WTC11 (cell line): ENCODE measurements at regions not wholly inside any gene's neighbourhood (a gene's known extent, or its start where the extent isn't known, plus 50 kb on each side); places are given as distances from the start of the nearest gene placed in this dataset.

ENCODE experiments used
- ATAC-seq: fragments of 200-7000 bp; cut with Tn5 transposase; 2 replicates; pipeline ENCODE4 v1.10.0; 2021; ENCODE audit warnings: mild to moderate bottlenecking, moderate library complexity
- CTCF ChIA-PET: fragments of 300-600 bp; sonication (Branson Sonifier 250); formaldehyde crosslinking; loops from one replicate; lab custom pipeline; 2021; ENCODE audit warnings: antibody characterized with exemption; lab: Charles Lee
- POLR2A ChIA-PET: fragments of 350-600 bp; sonication (Branson Sonifier 250); formaldehyde crosslinking; loops from one replicate; lab custom pipeline; 2021; ENCODE audit warnings: antibody characterized with exemption; lab: Charles Lee
- DNase-seq: peaks from one replicate; pipeline ENCODE4 v3.0.0; 2021; ENCODE audit warnings: low spot score
- H3K27ac Mint-ChIP-seq: 2 replicates; pipeline ENCODE4 v1.8.0; 2021; ENCODE audit warnings: mixed read lengths
- H3K27me3 Mint-ChIP-seq: 2 replicates; pipeline ENCODE4 v1.8.0; 2021; ENCODE audit warnings: low read depth, mild to moderate bottlenecking, moderate library complexity, mixed read lengths
- H3K36me3 Mint-ChIP-seq: 2 replicates; pipeline ENCODE4 v1.8.0; 2021; ENCODE audit warnings: mixed read lengths
- H3K4me1 Mint-ChIP-seq: 2 replicates; pipeline ENCODE4 v1.8.0; 2022; ENCODE audit warnings: mixed read lengths
- H3K4me3 Mint-ChIP-seq: 2 replicates; pipeline ENCODE4 v1.8.0; 2021; ENCODE audit warnings: mild to moderate bottlenecking, moderate library complexity, mixed read lengths
- H3K9me3 Mint-ChIP-seq: 2 replicates; pipeline ENCODE4 v1.8.0; 2021; ENCODE audit warnings: mixed read lengths
- AFF4 ChIP-seq: sonication (generic); formaldehyde crosslinking; IDR thresholded peaks from 2 replicates; pipeline ENCODE4 v1.8.1; 2023; ENCODE audit warnings: mild to moderate bottlenecking, missing genetic modification reagents, borderline replicate concordance
- AR ChIP-seq: fragments of 250-450 bp; sonication (Bioruptor Pico); IDR thresholded peaks from 2 replicates; pipeline ENCODE4 v1.9.0; 2021; ENCODE audit warnings: mild to moderate bottlenecking
- FOXP4 ChIP-seq: sonication (generic); formaldehyde crosslinking; IDR thresholded peaks from 2 replicates; pipeline ENCODE4 v1.8.0; 2022; ENCODE audit warnings: mild to moderate bottlenecking, missing genetic modification reagents
- IRF1 ChIP-seq: sonication (generic); formaldehyde crosslinking; IDR thresholded peaks from 2 replicates; pipeline ENCODE4 v1.8.0; 2023; ENCODE audit warnings: missing genetic modification reagents
- JAZF1 ChIP-seq: fragments of 250-450 bp; sonication (Bioruptor Pico); IDR thresholded peaks from 2 replicates; pipeline ENCODE4 v1.9.0; 2021; ENCODE audit warnings: moderate library complexity, mild to moderate bottlenecking, inconsistent platforms
- KAT7 ChIP-seq: sonication (generic); formaldehyde crosslinking; IDR thresholded peaks from 2 replicates; pipeline ENCODE4 v1.8.1; 2023; ENCODE audit warnings: missing genetic modification reagents, mild to moderate bottlenecking, borderline replicate concordance
- MXD4 ChIP-seq: fragments of 250-450 bp; sonication (Bioruptor Pico); IDR thresholded peaks from 2 replicates; pipeline ENCODE4 v1.8.0; 2021; ENCODE audit warnings: mild to moderate bottlenecking, moderate library complexity, borderline replicate concordance
- NFE2L1 ChIP-seq: sonication (generic); formaldehyde crosslinking; IDR thresholded peaks from 2 replicates; pipeline ENCODE4 v1.8.1; 2023; ENCODE audit warnings: missing genetic modification reagents
- OVOL2 ChIP-seq: fragments of 250-450 bp; sonication (Bioruptor Pico); IDR thresholded peaks from 2 replicates; pipeline ENCODE4 v1.9.0; 2021; ENCODE audit warnings: mild to moderate bottlenecking, borderline replicate concordance
- RELA ChIP-seq: sonication (generic); formaldehyde crosslinking; IDR thresholded peaks from 2 replicates; pipeline ENCODE4 v1.8.1; 2022; ENCODE audit warnings: missing genetic modification reagents, mild to moderate bottlenecking, borderline replicate concordance
- ZMAT4 ChIP-seq: fragments of 250-450 bp; sonication (Bioruptor Pico); IDR thresholded peaks from 2 replicates; pipeline ENCODE4 v1.9.0; 2021; ENCODE audit warnings: mild to moderate bottlenecking
- ZNF423 ChIP-seq: fragments of 250-450 bp; sonication (Bioruptor Pico); IDR thresholded peaks from 2 replicates; pipeline ENCODE4 v2.1.2; 2022; ENCODE audit warnings: mild to moderate bottlenecking, moderate library complexity
- ZSCAN18 ChIP-seq: fragments of 250-450 bp; sonication (Bioruptor Pico); IDR thresholded peaks from 2 replicates; pipeline ENCODE4 v2.1.2; 2022; ENCODE audit warnings: mild to moderate bottlenecking, moderate library complexity

GRCh38 chrX:82134378-82134777 lies 932.5 kb downstream of the SH3BGRL start:
- no peaks in the 10 kb centered on the region for H3K4me1 Mint-ChIP-seq
- no peak overlapping the region for H3K4me3 Mint-ChIP-seq
- DNase-seq, result no peak
- POLR2A ChIA-PET, result no interaction called here
- TF ChIP-seq KAT7 (CRISPR knock-in tag), result no peak
- no peak for TF ChIP-seq ZMAT4 (CRISPR knock-in tag)
- no peak for TF ChIP-seq JAZF1 (CRISPR knock-in tag)
- no peak for TF ChIP-seq ZNF423 (CRISPR knock-in tag)
- TF ChIP-seq, all 79 proteins: peak for 0
- Mint-ChIP-seq H3K36me3 (peaks cover 11% of the 10 kb centered on the region), H3K9me3 (peaks cover 28% of the 10 kb centered on the region), H3K27me3 (no peaks in the 10 kb centered on the region), H3K27ac (no peak overlapping the region)
- ATAC-seq, result no peak
- CTCF ChIA-PET, result no interaction called here

GRCh38 chrX:82141942-82142341 lies 940.0 kb downstream of the SH3BGRL start:
- H3K27ac Mint-ChIP-seq, result no peak overlapping the region
- no peak overlapping the region for H3K4me3 Mint-ChIP-seq
- H3K9me3 Mint-ChIP-seq, result peaks cover 14% of the 10 kb centered on the region
- H3K4me1 Mint-ChIP-seq, result no peaks in the 10 kb centered on the region
- ATAC-seq (no peak), DNase-seq (no peak)
- TF ChIP-seq JAZF1 (CRISPR knock-in tag) (no peak), AR (CRISPR knock-in tag) (no peak), RELA (CRISPR knock-in tag) (no peak), MXD4 (CRISPR knock-in tag) (no peak), ZSCAN18 (CRISPR knock-in tag) (no peak), OVOL2 (CRISPR knock-in tag) (no peak), IRF1 (CRISPR knock-in tag) (no peak), FOXP4 (CRISPR knock-in tag) (no peak), NFE2L1 (CRISPR knock-in tag) (no peak), AFF4 (CRISPR knock-in tag) (no peak)
- ChIA-PET POLR2A (no interaction called here), CTCF (no interaction called here)
- H3K27me3 Mint-ChIP-seq, result no peaks in the 10 kb centered on the region
- peaks cover 3% of the 10 kb centered on the region for H3K36me3 Mint-ChIP-seq
